ENCODE measurements at regions not wholly inside any gene's neighbourhood (a gene's known extent, or its start where the extent isn't known, plus 50 kb on each side); places are given as distances from the start of the nearest gene placed in this dataset.

GRCh38 chr5:174287761-174288160, 242.3 kb downstream of the NSG2 start:
- DNase-seq (ENCODE audit: extremely low spot score in 2 of 2) = peak in 1 of 2 donors; percentile 42
- TF ChIP-seq POLR2AphosphoS5 (IDR thresholded peaks at IDR 0.05; ENCODE audit: insufficient read depth in 1 of 2, low read depth in 1 of 2) (no peak), POLR2A (IDR thresholded peaks at IDR 0.05) (no peak), CTCF (IDR thresholded peaks at IDR 0.05) (no peak)
- no peaks in the 10 kb centered on the region for H3K4me1 ChIP-seq
- no peaks in the 10 kb centered on the region for H3K9me3 ChIP-seq
- no peak overlapping the region for H3K4me3 ChIP-seq
- H3K36me3 ChIP-seq = no peaks in the 10 kb centered on the region
- intact Hi-C loops (cut with DNase I) = no loop called here
- H3K27me3 ChIP-seq = no peaks in the 10 kb centered on the region
- no peak overlapping the region for H3K27ac ChIP-seq

GRCh38 chr5:174288439-174288838, 242.9 kb downstream of the NSG2 start:
- no peak for DNase-seq (ENCODE audit: extremely low spot score in 2 of 2)
- intact Hi-C loops (cut with DNase I) = no loop called here
- H3K9me3 ChIP-seq = no peaks in the 10 kb centered on the region

GRCh38 chr5:174291162-174291561, 245.7 kb downstream of the NSG2 start:
- H3K27me3 ChIP-seq = no peaks in the 10 kb centered on the region
- H3K4me3 ChIP-seq = no peak overlapping the region
- no peak for TF ChIP-seq POLR2A (IDR thresholded peaks at IDR 0.05)
- TF ChIP-seq CTCF (IDR thresholded peaks at IDR 0.05) = no peak
- no peak for TF ChIP-seq POLR2AphosphoS5 (IDR thresholded peaks at IDR 0.05; ENCODE audit: insufficient read depth in 1 of 2, low read depth in 1 of 2)
- no peaks in the 10 kb centered on the region for H3K36me3 ChIP-seq
- DNase-seq (ENCODE audit: extremely low spot score in 2 of 2) = peak in 1 of 2 donors; percentile 31
- intact Hi-C loops (cut with DNase I) = no loop called here
- H3K9me3 ChIP-seq = no peaks in the 10 kb centered on the region
- H3K27ac ChIP-seq = no peak overlapping the region
- no peaks in the 10 kb centered on the region for H3K4me1 ChIP-seq

More at GRCh38 chr5:174288439-174288838, 242.9 kb downstream of the NSG2 start:
- TF ChIP-seq CTCF (IDR thresholded peaks at IDR 0.05) = no peak
- no peak for TF ChIP-seq POLR2AphosphoS5 (IDR thresholded peaks at IDR 0.05; ENCODE audit: insufficient read depth in 1 of 2, low read depth in 1 of 2)
- TF ChIP-seq POLR2A (IDR thresholded peaks at IDR 0.05) = no peak
- Histone ChIP-seq H3K27me3 (no peaks in the 10 kb centered on the region), H3K4me3 (no peak overlapping the region), H3K4me1 (no peaks in the 10 kb centered on the region), H3K36me3 (no peaks in the 10 kb centered on the region), H3K27ac (no peak overlapping the region)

- DNase-seq (ENCODE audit: extremely low spot score in 2 of 2) = peak; percentile 42 to 52
- intact Hi-C loops (cut with DNase I) = no loop called here
- Histone ChIP-seq H3K4me1 (no peaks in the 10 kb centered on the region), H3K27ac (no peak overlapping the region), H3K36me3 (no peaks in the 10 kb centered on the region), H3K4me3 (no peak overlapping the region), H3K27me3 (no peaks in the 10 kb centered on the region), H3K9me3 (no peaks in the 10 kb centered on the region)
- TF ChIP-seq POLR2AphosphoS5 (IDR thresholded peaks at IDR 0.05; ENCODE audit: insufficient read depth in 1 of 2, low read depth in 1 of 2) (no peak), POLR2A (IDR thresholded peaks at IDR 0.05) (no peak), CTCF (IDR thresholded peaks at IDR 0.05) (no peak)
These were observed 246.8 kb downstream of the NSG2 start for GRCh38 chr5:174292348-174292747.

- no peaks in the 10 kb centered on the region for H3K27me3 ChIP-seq
- no peaks in the 10 kb centered on the region for H3K4me1 ChIP-seq
- no peak overlapping the region for H3K27ac ChIP-seq
- intact Hi-C loops (cut with DNase I) = no loop called here
- no peaks in the 10 kb centered on the region for H3K9me3 ChIP-seq
- no peak overlapping the region for H3K4me3 ChIP-seq
- peak; percentile 52 to 78 for DNase-seq (ENCODE audit: extremely low spot score in 2 of 2)
- TF ChIP-seq POLR2A (IDR thresholded peaks at IDR 0.05) (no peak), POLR2AphosphoS5 (IDR thresholded peaks at IDR 0.05; ENCODE audit: insufficient read depth in 1 of 2, low read depth in 1 of 2) (no peak), CTCF (IDR thresholded peaks at IDR 0.05) (no peak)
- no peaks in the 10 kb centered on the region for H3K36me3 ChIP-seq
These were observed 247.5 kb downstream of the NSG2 start for GRCh38 chr5:174293006-174293405.
